ENCODE measurements at regions not wholly inside any gene's neighbourhood (a gene's known extent, or its start where the extent isn't known, plus 50 kb on each side); places are given as distances from the start of the nearest gene placed in this dataset.

DNA sequence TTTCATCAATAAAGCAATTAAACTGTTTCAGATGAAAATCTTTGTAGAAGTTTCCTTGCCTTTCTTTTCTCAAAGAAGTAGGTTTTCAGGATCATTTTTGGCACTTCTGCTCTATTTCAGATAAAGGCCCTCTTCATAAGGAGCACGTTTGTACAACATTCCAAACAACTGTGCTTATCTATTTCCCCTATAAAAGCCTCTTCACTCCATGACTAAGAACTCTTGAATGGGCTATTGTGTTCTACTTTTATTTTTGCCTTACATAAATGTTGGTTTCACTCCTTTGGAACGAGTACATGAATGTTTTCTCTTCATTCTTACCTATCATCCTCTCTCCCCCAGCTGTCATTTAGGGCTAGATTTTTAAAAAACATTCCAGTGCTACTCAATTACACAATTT lies 288.0 kb upstream of the PPP1R2C start:
- H3K27ac Mint-ChIP-seq, result no peak overlapping the region
- H3K4me1 Mint-ChIP-seq, result no peaks in the 10 kb centered on the region
- no peak overlapping the region for H3K4me3 Mint-ChIP-seq
- H3K9me3 Mint-ChIP-seq, result no peaks in the 10 kb centered on the region
- H3K27me3 Mint-ChIP-seq (ENCODE audit: low read depth), result no peaks in the 10 kb centered on the region
- H3K36me3 Mint-ChIP-seq (ENCODE audit: low read depth), result no peaks in the 10 kb centered on the region
- TF ChIP-seq, protein P1, sequence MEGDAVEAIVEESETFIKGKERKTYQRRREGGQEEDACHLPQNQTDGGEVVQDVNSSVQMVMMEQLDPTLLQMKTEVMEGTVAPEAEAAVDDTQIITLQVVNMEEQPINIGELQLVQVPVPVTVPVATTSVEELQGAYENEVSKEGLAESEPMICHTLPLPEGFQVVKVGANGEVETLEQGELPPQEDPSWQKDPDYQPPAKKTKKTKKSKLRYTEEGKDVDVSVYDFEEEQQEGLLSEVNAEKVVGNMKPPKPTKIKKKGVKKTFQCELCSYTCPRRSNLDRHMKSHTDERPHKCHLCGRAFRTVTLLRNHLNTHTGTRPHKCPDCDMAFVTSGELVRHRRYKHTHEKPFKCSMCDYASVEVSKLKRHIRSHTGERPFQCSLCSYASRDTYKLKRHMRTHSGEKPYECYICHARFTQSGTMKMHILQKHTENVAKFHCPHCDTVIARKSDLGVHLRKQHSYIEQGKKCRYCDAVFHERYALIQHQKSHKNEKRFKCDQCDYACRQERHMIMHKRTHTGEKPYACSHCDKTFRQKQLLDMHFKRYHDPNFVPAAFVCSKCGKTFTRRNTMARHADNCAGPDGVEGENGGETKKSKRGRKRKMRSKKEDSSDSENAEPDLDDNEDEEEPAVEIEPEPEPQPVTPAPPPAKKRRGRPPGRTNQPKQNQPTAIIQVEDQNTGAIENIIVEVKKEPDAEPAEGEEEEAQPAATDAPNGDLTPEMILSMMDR (IDR thresholded peaks at IDR 0.05; ENCODE audit: unreplicated experiment in 3 of 3), result no peak

DNA sequence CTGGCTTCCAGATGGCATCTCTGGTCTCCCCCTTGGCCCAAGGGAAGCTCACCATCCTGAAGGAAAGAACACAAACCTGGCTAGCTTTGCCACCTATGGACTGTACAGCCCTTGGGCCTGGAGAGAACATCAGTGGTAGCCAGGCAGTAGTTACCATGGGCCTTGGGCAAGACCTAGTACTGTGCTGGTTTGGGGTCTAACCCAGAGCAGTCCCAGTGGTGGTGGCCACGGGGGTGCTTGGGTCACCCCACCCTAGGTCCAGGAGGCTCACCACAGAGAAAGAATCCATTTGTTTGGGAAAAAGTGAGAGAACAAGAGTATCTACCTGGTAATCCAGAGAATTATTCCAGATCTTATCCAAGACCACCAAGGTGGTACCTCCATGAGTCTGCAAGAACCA lies 290.7 kb upstream of the PPP1R2C start:
- Mint-ChIP-seq H3K9me3 (no peaks in the 10 kb centered on the region), H3K27me3 (ENCODE audit: low read depth) (no peaks in the 10 kb centered on the region), H3K4me1 (no peaks in the 10 kb centered on the region), H3K27ac (no peak overlapping the region), H3K4me3 (no peak overlapping the region), H3K36me3 (ENCODE audit: low read depth) (no peaks in the 10 kb centered on the region)
- TF ChIP-seq, protein P1 (IDR thresholded peaks at IDR 0.05; ENCODE audit: unreplicated experiment in 3 of 3), result no peak

DNA sequence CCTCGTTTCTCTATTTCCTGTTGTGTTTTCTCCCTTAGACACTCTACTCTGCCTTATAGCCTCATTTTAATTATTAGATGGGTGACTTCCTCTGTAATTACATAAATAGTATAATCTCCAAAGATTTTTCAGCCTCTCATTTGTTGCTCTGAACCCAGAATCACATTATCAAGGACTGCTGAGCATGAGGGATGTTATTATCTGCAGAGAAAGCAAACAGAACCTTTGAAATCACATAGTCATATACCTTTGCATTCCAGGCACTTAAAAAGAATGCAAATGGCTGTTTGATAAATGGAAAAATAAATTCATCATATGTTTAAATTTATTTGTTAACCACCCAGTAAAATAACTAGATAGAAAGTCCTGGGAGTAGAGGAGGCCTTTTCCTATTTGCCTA lies 305.1 kb upstream of the PPP1R2C start:
- H3K36me3 Mint-ChIP-seq (ENCODE audit: low read depth), result no peaks in the 10 kb centered on the region
- H3K4me1 Mint-ChIP-seq, result peaks cover 4% of the 10 kb centered on the region
- no peaks in the 10 kb centered on the region for H3K27me3 Mint-ChIP-seq (ENCODE audit: low read depth)
- no peak overlapping the region for H3K27ac Mint-ChIP-seq
- TF ChIP-seq, protein P1 (IDR thresholded peaks at IDR 0.05; ENCODE audit: unreplicated experiment in 3 of 3), result no peak
- H3K9me3 Mint-ChIP-seq, result peaks cover 13% of the 10 kb centered on the region
- no peak overlapping the region for H3K4me3 Mint-ChIP-seq

DNA sequence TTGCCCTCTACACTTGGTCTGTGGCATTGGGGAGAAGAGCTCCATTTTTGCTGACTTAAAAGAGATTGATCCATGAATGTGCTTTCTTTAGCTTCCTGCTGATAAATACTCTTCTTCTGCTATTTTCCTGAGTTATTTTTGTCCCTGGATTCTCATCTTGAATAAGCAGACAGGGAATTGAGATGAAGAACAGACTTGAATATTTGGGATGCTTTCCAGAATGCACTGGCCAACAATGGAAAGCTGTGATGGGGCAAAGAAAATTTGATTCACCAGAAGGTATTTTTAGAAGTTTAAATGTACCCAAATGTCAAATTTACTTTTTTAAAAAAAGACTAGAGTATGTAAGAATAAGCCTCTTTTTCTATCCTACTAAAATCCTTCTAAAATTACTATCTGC lies 309.9 kb upstream of the PPP1R2C start:
- H3K4me1 Mint-ChIP-seq, result peaks cover 4% of the 10 kb centered on the region
- no peaks in the 10 kb centered on the region for H3K27me3 Mint-ChIP-seq (ENCODE audit: low read depth)
- TF ChIP-seq, protein P1 (IDR thresholded peaks at IDR 0.05; ENCODE audit: unreplicated experiment in 3 of 3), result no peak
- H3K36me3 Mint-ChIP-seq (ENCODE audit: low read depth), result no peaks in the 10 kb centered on the region
- peaks cover 8% of the 10 kb centered on the region for H3K9me3 Mint-ChIP-seq
- no peak overlapping the region for H3K27ac Mint-ChIP-seq
- no peak overlapping the region for H3K4me3 Mint-ChIP-seq

DNA sequence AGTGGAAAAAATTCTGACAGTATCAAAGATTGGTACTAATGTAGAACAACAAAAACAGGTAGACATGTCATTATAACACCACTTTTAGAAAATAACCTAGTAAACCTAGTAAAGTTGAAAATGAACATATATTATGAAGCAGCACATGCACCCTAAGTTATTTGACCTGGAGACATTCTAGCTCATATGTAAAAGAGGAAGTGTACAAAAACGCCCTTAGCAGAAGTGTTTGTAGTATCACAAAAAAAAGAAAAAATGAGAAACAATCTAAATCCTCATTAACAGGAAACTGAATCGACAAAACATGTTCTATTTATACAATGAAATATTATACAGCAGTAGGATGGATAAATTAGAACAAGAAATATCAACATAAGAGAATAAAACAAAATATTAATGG lies 318.9 kb upstream of the PPP1R2C start:
- Mint-ChIP-seq H3K27me3 (ENCODE audit: low read depth) (no peaks in the 10 kb centered on the region), H3K9me3 (no peaks in the 10 kb centered on the region), H3K36me3 (ENCODE audit: low read depth) (no peaks in the 10 kb centered on the region), H3K4me3 (no peak overlapping the region), H3K27ac (no peak overlapping the region), H3K4me1 (no peaks in the 10 kb centered on the region)
- TF ChIP-seq, protein P1 (IDR thresholded peaks at IDR 0.05; ENCODE audit: unreplicated experiment in 3 of 3), result no peak

DNA sequence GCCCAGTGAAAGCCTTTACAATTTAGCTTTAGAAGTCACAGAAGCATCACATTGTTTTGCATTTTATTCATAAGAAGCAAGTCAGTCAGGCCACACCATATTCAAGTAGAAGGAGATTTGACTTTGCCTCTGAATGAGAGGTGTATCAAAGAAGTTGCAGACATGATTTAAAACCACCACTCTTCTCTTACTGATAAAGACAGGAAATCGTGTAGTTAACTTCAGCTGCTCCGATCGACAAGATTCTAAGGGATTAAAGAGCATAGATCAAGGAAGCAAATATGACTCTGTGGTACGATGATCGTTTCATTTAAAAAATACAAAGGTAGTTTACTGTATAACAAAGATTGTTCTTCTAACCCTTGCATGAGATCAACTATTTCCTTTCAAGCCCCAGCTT lies 328.0 kb upstream of the PPP1R2C start:
- TF ChIP-seq, protein P1 (IDR thresholded peaks at IDR 0.05; ENCODE audit: unreplicated experiment in 3 of 3), result no peak
- Mint-ChIP-seq H3K36me3 (ENCODE audit: low read depth) (no peaks in the 10 kb centered on the region), H3K4me3 (no peak overlapping the region)

More for the DNA sequence above, 328.0 kb upstream of the PPP1R2C start:
- H3K4me1 Mint-ChIP-seq, result no peaks in the 10 kb centered on the region
- no peaks in the 10 kb centered on the region for H3K27me3 Mint-ChIP-seq (ENCODE audit: low read depth)
- no peak overlapping the region for H3K27ac Mint-ChIP-seq
- no peaks in the 10 kb centered on the region for H3K9me3 Mint-ChIP-seq
